ENCODE measurements at regions not wholly inside any gene's neighbourhood (a gene's known extent, or its start where the extent isn't known, plus 50 kb on each side); places are given as distances from the start of the nearest gene placed in this dataset.
"Not testable (repeated sequence)": the region's sequence is repeated elsewhere in the genome, so short reads cannot be mapped to it uniquely, and the experiment has no call there.

GRCh38 chr21:35168735-35169134 is 119.6 kb upstream of the RUNX1 start:
- H3K27ac ChIP-seq (ENCODE audit: low read depth, low read length), result no peak overlapping the region
- H3K27ac Mint-ChIP-seq, result no peak overlapping the region
- ChIA-PET POLR2A (no interaction called here), CTCF (no interaction called here)
- no peaks in the 10 kb centered on the region for H3K27me3 ChIP-seq (ENCODE audit: control insufficient read depth in 2 of 2, insufficient read depth in 2 of 2, low read length in 2 of 2)
- DNase-seq (no peak), ATAC-seq (no peak)
- no peaks in the 10 kb centered on the region for H3K36me3 ChIP-seq (ENCODE audit: control insufficient read depth in 2 of 3, insufficient read depth in 3 of 3, low read length in 3 of 3)
- intact Hi-C loops (cut with micrococcal nuclease), result no loop called here
- H3K36me3 Mint-ChIP-seq, result peaks cover 0 to 20% (median 5%) of the 10 kb centered on the region in 5 donors
- no peak overlapping the region for H3K4me3 ChIP-seq (ENCODE audit: low read length)
- no peaks in the 10 kb centered on the region for H3K9me3 ChIP-seq (ENCODE audit: control insufficient read depth in 2 of 3, low read length in 3 of 3)
- H3K27me3 Mint-ChIP-seq, result no peaks in the 10 kb centered on the region
- peaks cover 0 to 26% (median 0%) of the 10 kb centered on the region in 11 donors for H3K9me3 Mint-ChIP-seq
- H3K4me1 Mint-ChIP-seq, result peaks cover 27 to 37% (median 35%) of the 10 kb centered on the region in 7 donors
- peaks cover 16 to 27% of the 10 kb centered on the region in 2 donors for H3K4me1 ChIP-seq (ENCODE audit: control insufficient read depth in 2 of 2, insufficient read depth in 2 of 2, low read length in 2 of 2)
- H3K4me3 Mint-ChIP-seq, result no peak overlapping the region

- Histone ChIP-seq H3K9me3 (ENCODE audit: control insufficient read depth in 2 of 3, low read length in 3 of 3) (no peaks in the 10 kb centered on the region), H3K27ac (ENCODE audit: low read depth, low read length) (no peak overlapping the region), H3K4me3 (ENCODE audit: low read length) (no peak overlapping the region), H3K27me3 (ENCODE audit: control insufficient read depth in 2 of 2, insufficient read depth in 2 of 2, low read length in 2 of 2) (no peaks in the 10 kb centered on the region), H3K36me3 (ENCODE audit: control insufficient read depth in 2 of 3, insufficient read depth in 3 of 3, low read length in 3 of 3) (no peaks in the 10 kb centered on the region), H3K4me1 (ENCODE audit: control insufficient read depth in 2 of 2, insufficient read depth in 2 of 2, low read length in 2 of 2) (no peaks in the 10 kb centered on the region)
- H3K36me3 Mint-ChIP-seq, result peaks cover 0 to 5% (median 5%) of the 10 kb centered on the region in 5 donors
- no peak overlapping the region for H3K4me3 Mint-ChIP-seq
- H3K27ac Mint-ChIP-seq, result no peak overlapping the region
- CTCF ChIA-PET, result no interaction called here
- ATAC-seq, result no peak
- peaks cover 0 to 21% (median 0%) of the 10 kb centered on the region in 11 donors for H3K9me3 Mint-ChIP-seq
- intact Hi-C loops (cut with micrococcal nuclease), result no loop called here
- peaks cover 0 to 4% (median 0%) of the 10 kb centered on the region in 7 donors for H3K4me1 Mint-ChIP-seq
- H3K27me3 Mint-ChIP-seq, result no peaks in the 10 kb centered on the region
- no peak for DNase-seq
- POLR2A ChIA-PET, result no interaction called here
Observed at GRCh38 chr21:35164971-35165483, 115.9 kb upstream of the RUNX1 start.

- no peak overlapping the region for H3K4me3 Mint-ChIP-seq
- H3K36me3 ChIP-seq (ENCODE audit: control insufficient read depth in 2 of 3, insufficient read depth in 3 of 3, low read length in 3 of 3), result no peaks in the 10 kb centered on the region
- H3K27ac ChIP-seq (ENCODE audit: low read depth, low read length), result no peak overlapping the region
- H3K36me3 Mint-ChIP-seq, result peaks cover 0 to 11% (median 5%) of the 10 kb centered on the region in 5 donors
- CTCF ChIA-PET, result no interaction called here
- DNase-seq (no peak), ATAC-seq (no peak)
- POLR2A ChIA-PET, result no interaction called here
- no peaks in the 10 kb centered on the region for H3K27me3 ChIP-seq (ENCODE audit: control insufficient read depth in 2 of 2, insufficient read depth in 2 of 2, low read length in 2 of 2)
- H3K9me3 ChIP-seq (ENCODE audit: control insufficient read depth in 2 of 3, low read length in 3 of 3), result no peaks in the 10 kb centered on the region
- no peak overlapping the region for H3K4me3 ChIP-seq (ENCODE audit: low read length)
- intact Hi-C loops (cut with micrococcal nuclease), result no loop called here
- no peaks in the 10 kb centered on the region for H3K27me3 Mint-ChIP-seq
- peaks cover 0 to 27% (median 0%) of the 10 kb centered on the region in 11 donors for H3K9me3 Mint-ChIP-seq
- no peak overlapping the region for H3K27ac Mint-ChIP-seq
- no peaks in the 10 kb centered on the region for H3K4me1 ChIP-seq (ENCODE audit: control insufficient read depth in 2 of 2, insufficient read depth in 2 of 2, low read length in 2 of 2)
- peaks cover 0 to 5% (median 0%) of the 10 kb centered on the region in 7 donors for H3K4me1 Mint-ChIP-seq
Observed at GRCh38 chr21:35164380-35164779, 115.3 kb upstream of the RUNX1 start.

GRCh38 chr21:35163411-35163810 is 114.3 kb upstream of the RUNX1 start:
- ChIA-PET POLR2A (interaction anchor here (0.6 kb wide), 1 partner anchor 24 kb away, joined by 3 read pairs; no protein-coding TSS in a partner anchor), CTCF (interaction anchor here (1.2 kb wide), 1 partner anchor 32 kb away, joined by 3 read pairs; no protein-coding TSS in a partner anchor)
- H3K27ac ChIP-seq (ENCODE audit: low read depth, low read length), result no peak overlapping the region
- Mint-ChIP-seq H3K4me1 (peaks cover 0 to 5% (median 0%) of the 10 kb centered on the region in 7 donors), H3K27ac (no peak overlapping the region), H3K27me3 (no peaks in the 10 kb centered on the region), H3K36me3 (peaks cover 0 to 13% (median 5%) of the 10 kb centered on the region in 5 donors), H3K4me3 (no peak overlapping the region), H3K9me3 (peaks cover 0 to 33% (median 0%) of the 10 kb centered on the region in 11 donors)
- ATAC-seq (no peak), DNase-seq (no peak)
- H3K4me1 ChIP-seq (ENCODE audit: control insufficient read depth in 2 of 2, insufficient read depth in 2 of 2, low read length in 2 of 2), result no peaks in the 10 kb centered on the region
- intact Hi-C loops (cut with micrococcal nuclease), result no loop called here
- H3K9me3 ChIP-seq (ENCODE audit: control insufficient read depth in 2 of 3, low read length in 3 of 3), result no peaks in the 10 kb centered on the region
- H3K36me3 ChIP-seq (ENCODE audit: control insufficient read depth in 2 of 3, insufficient read depth in 3 of 3, low read length in 3 of 3), result no peaks in the 10 kb centered on the region
- H3K27me3 ChIP-seq (ENCODE audit: control insufficient read depth in 2 of 2, insufficient read depth in 2 of 2, low read length in 2 of 2), result no peaks in the 10 kb centered on the region
- H3K4me3 ChIP-seq (ENCODE audit: low read length), result no peak overlapping the region

- DNase-seq (no peak), ATAC-seq (no peak)
- Mint-ChIP-seq H3K27me3 (no peaks in the 10 kb centered on the region), H3K27ac (no peak overlapping the region), H3K9me3 (peaks cover 0 to 35% (median under 1%) of the 10 kb centered on the region in 11 donors), H3K36me3 (peaks cover 2 to 17% (median 5%) of the 10 kb centered on the region in 5 donors), H3K4me3 (no peak overlapping the region), H3K4me1 (peaks cover 0 to 5% (median 0%) of the 10 kb centered on the region in 7 donors)
- Histone ChIP-seq H3K4me3 (ENCODE audit: low read length) (no peak overlapping the region), H3K27ac (ENCODE audit: low read depth, low read length) (no peak overlapping the region), H3K4me1 (ENCODE audit: control insufficient read depth in 2 of 2, insufficient read depth in 2 of 2, low read length in 2 of 2) (no peaks in the 10 kb centered on the region), H3K36me3 (ENCODE audit: control insufficient read depth in 2 of 3, insufficient read depth in 3 of 3, low read length in 3 of 3) (no peaks in the 10 kb centered on the region), H3K9me3 (ENCODE audit: control insufficient read depth in 2 of 3, low read length in 3 of 3) (peaks cover 0 to 2% (median 0%) of the 10 kb centered on the region in 3 experiments), H3K27me3 (ENCODE audit: control insufficient read depth in 2 of 2, insufficient read depth in 2 of 2, low read length in 2 of 2) (no peaks in the 10 kb centered on the region)
- ChIA-PET CTCF (interaction anchor here (1.2 kb wide), 1 partner anchor 32 kb away, joined by 3 read pairs; no protein-coding TSS in a partner anchor), POLR2A (interaction anchor here (0.6 kb wide), 1 partner anchor 23 kb away, joined by 3 read pairs; no protein-coding TSS in a partner anchor)
- intact Hi-C loops (cut with micrococcal nuclease), result no loop called here
Observed at GRCh38 chr21:35162831-35163230, 113.7 kb upstream of the RUNX1 start.

- Mint-ChIP-seq H3K9me3 (peaks cover 0 to 34% (median 8%) of the 10 kb centered on the region in 11 donors), H3K4me1 (peaks cover 0 to 5% (median 0%) of the 10 kb centered on the region in 7 donors), H3K4me3 (no peak overlapping the region), H3K27ac (peak overlapping the region in 1 of 9 donors; percentile 28), H3K36me3 (peaks cover 6 to 17% (median 9%) of the 10 kb centered on the region in 5 donors), H3K27me3 (no peaks in the 10 kb centered on the region)
- DNase-seq (no peak), ATAC-seq (no peak)
- H3K4me1 ChIP-seq (ENCODE audit: control insufficient read depth in 2 of 2, insufficient read depth in 2 of 2, low read length in 2 of 2), result no peaks in the 10 kb centered on the region
- no peaks in the 10 kb centered on the region for H3K36me3 ChIP-seq (ENCODE audit: control insufficient read depth in 2 of 3, insufficient read depth in 3 of 3, low read length in 3 of 3)
- no peak overlapping the region for H3K27ac ChIP-seq (ENCODE audit: low read depth, low read length)
- peaks cover 0 to 6% (median 0%) of the 10 kb centered on the region in 3 experiments for H3K9me3 ChIP-seq (ENCODE audit: control insufficient read depth in 2 of 3, low read length in 3 of 3)
- ChIA-PET CTCF (no interaction called here), POLR2A (no interaction called here)
- H3K27me3 ChIP-seq (ENCODE audit: control insufficient read depth in 2 of 2, insufficient read depth in 2 of 2, low read length in 2 of 2), result no peaks in the 10 kb centered on the region
- no peak overlapping the region for H3K4me3 ChIP-seq (ENCODE audit: low read length)
- intact Hi-C loops (cut with micrococcal nuclease), result no loop called here
Observed at GRCh38 chr21:35159881-35160280, 110.8 kb upstream of the RUNX1 start.

- CTCF ChIA-PET; H3K27me3 ChIP-seq (ENCODE audit: control insufficient read depth in 2 of 2, insufficient read depth in 2 of 2, low read length in 2 of 2); H3K4me3 Mint-ChIP-seq; H3K4me3 ChIP-seq (ENCODE audit: low read length); ATAC-seq; DNase-seq; H3K27ac Mint-ChIP-seq; H3K27ac ChIP-seq (ENCODE audit: low read depth, low read length); H3K4me1 ChIP-seq (ENCODE audit: control insufficient read depth in 2 of 2, insufficient read depth in 2 of 2, low read length in 2 of 2); POLR2A ChIA-PET; H3K9me3 ChIP-seq (ENCODE audit: control insufficient read depth in 2 of 3, low read length in 3 of 3); H3K36me3 ChIP-seq (ENCODE audit: control insufficient read depth in 2 of 3, insufficient read depth in 3 of 3, low read length in 3 of 3); intact Hi-C loops (cut with micrococcal nuclease); H3K27me3 Mint-ChIP-seq; H3K4me1 Mint-ChIP-seq: not testable (repeated sequence)
- H3K9me3 Mint-ChIP-seq, result peaks cover 0 to 29% (median 8%) of the 10 kb centered on the region in 11 donors
- peaks cover 4 to 17% (median 7%) of the 10 kb centered on the region in 5 donors for H3K36me3 Mint-ChIP-seq
Observed at GRCh38 chr21:35157374-35157773, 108.3 kb upstream of the RUNX1 start.
